B cell (primary cell): ENCODE measurements at regions not wholly inside any gene's neighbourhood (a gene's known extent, or its start where the extent isn't known, plus 50 kb on each side); places are given as distances from the start of the nearest gene placed in this dataset.
A peak's percentile ranks its signal among the peaks of the same experiment; 100 is the strongest.
"Not testable (repeated sequence)": the region's sequence is repeated elsewhere in the genome, so short reads cannot be mapped to it uniquely, and the experiment has no call there.

Experiments
- ATAC-seq: fragments of 200-7000 bp; cut with Tn5 transposase; one replicate; pipeline ENCODE4 v1.10.0; 2021; ENCODE audit warnings: low read depth, mild to moderate bottlenecking, moderate number of reproducible peaks, moderate library complexity
- CTCF ChIA-PET: fragments of 350-600 bp; sonication (Branson Sonifier 250); formaldehyde crosslinking; loops from one replicate; lab custom pipeline; 2021; ENCODE audit warnings: antibody characterized with exemption, inconsistent platforms; lab: Charles Lee
- POLR2A ChIA-PET: fragments of 350-600 bp; sonication (Branson Sonifier 250); formaldehyde crosslinking; loops from one replicate; lab custom pipeline; 2021; ENCODE audit warnings: antibody characterized with exemption; lab: Charles Lee
- DNase-seq: peaks from one replicate; pipeline ENCODE4 v3.0.0; 2013
- H2AFZ ChIP-seq: 2 replicates; pipeline ENCODE4 v1.6.1; 2012; ENCODE audit warnings: mild to moderate bottlenecking, low read depth, low read length; ENCODE audit not compliant: insufficient read depth, poor library complexity, severe bottlenecking
- H3K27ac ChIP-seq, 2 donors: 1 replicate in 1 of 2; 2 replicates in 1 of 2; pipeline ENCODE4 v1.5.1; 2012 to 2013; ENCODE audit warnings: low read length in 2 of 2, mild to moderate bottlenecking in 2 of 2, moderate library complexity in 1 of 2
- H3K27me3 ChIP-seq, 4 experiments: fragments of 200-600 bp in 1 of 4; sonication (generic) in 1 of 4; replicated peaks in 1 of 4; 1 replicate in 2 of 4; 2 replicates in 2 of 4; pipeline versions ENCODE4 v1.6.1 to v1.7.0; 2013 to 2016; ENCODE audit warnings: low read length in 3 of 4, mild to moderate bottlenecking in 2 of 4, mixed read lengths in 1 of 4, moderate library complexity in 1 of 4; ENCODE audit not compliant: insufficient read depth in 4 of 4, control insufficient read depth in 3 of 4; ENCODE audit errors: control extremely low read depth in 1 of 4
- H3K36me3 ChIP-seq, 2 experiments: replicated peaks in 1 of 2; 1 replicate in 1 of 2; 2 replicates in 1 of 2; pipeline versions ENCODE4 v1.6.1 to v1.7.1; 2013; ENCODE audit warnings: low read length in 1 of 2; ENCODE audit not compliant: insufficient read depth in 2 of 2, control insufficient read depth in 1 of 2; ENCODE audit errors: control extremely low read depth in 1 of 2, extremely low read depth in 1 of 2
- H3K4me1 ChIP-seq, 2 donors: fragments of 200-600 bp in 1 of 2; sonication (generic) in 1 of 2; 1 replicate in 1 of 2; 2 replicates in 1 of 2; pipeline versions ENCODE4 v1.5.1 to v1.6.1; 2013 to 2017; ENCODE audit warnings: low read length in 2 of 2; ENCODE audit not compliant: control insufficient read depth in 2 of 2, insufficient read depth in 2 of 2
- H3K4me2 ChIP-seq: replicated peaks from 2 replicates; pipeline ENCODE3; 2012; ENCODE audit warnings: mild to moderate bottlenecking, low read depth, low read length; ENCODE audit not compliant: poor library complexity, severe bottlenecking
- H3K4me3 ChIP-seq, 5 experiments: fragments of 200-600 bp in 1 of 5; sonication (generic) in 1 of 5; 1 replicate in 3 of 5; 2 replicates in 2 of 5; pipeline versions ENCODE4 v1.5.1 to v1.7.0; 2011 to 2016; ENCODE audit warnings: low read length in 4 of 5, mild to moderate bottlenecking in 4 of 5, low read depth in 2 of 5, control low read depth in 1 of 5, moderate library complexity in 1 of 5; ENCODE audit not compliant: insufficient read depth in 1 of 5; ENCODE audit errors: control extremely low read depth in 1 of 5, extremely low read depth in 1 of 5
- H3K79me2 ChIP-seq: fragments of 200-600 bp; sonication (generic); one replicate; pipeline ENCODE4 v1.6.0; 2016; ENCODE audit warnings: low read length; ENCODE audit not compliant: control insufficient read depth, insufficient read depth
- H3K9ac ChIP-seq: fragments of 200-600 bp; sonication (generic); 2 replicates; pipeline ENCODE4 v1.6.1; 2017; ENCODE audit warnings: mild to moderate bottlenecking, low read length, moderate library complexity
- H3K9me3 ChIP-seq, 3 donors: one replicate each; pipeline versions ENCODE4 v1.6.1 to v1.7.1; 2013; ENCODE audit warnings: low read length in 2 of 3; ENCODE audit not compliant: control insufficient read depth in 2 of 3, insufficient read depth in 1 of 3; ENCODE audit errors: control extremely low read depth in 1 of 3
- H4K20me1 ChIP-seq: 2 replicates; pipeline ENCODE4 v1.6.0; 2012; ENCODE audit warnings: mild to moderate bottlenecking, low read length; ENCODE audit not compliant: insufficient read depth, control insufficient read depth, poor library complexity, severe bottlenecking
- H3K27ac Mint-ChIP-seq: one replicate; pipeline ENCODE4 v1.8.0; 2021; ENCODE audit warnings: mixed read lengths
- H3K27me3 Mint-ChIP-seq: one replicate; pipeline ENCODE4 v1.8.0; 2021; ENCODE audit warnings: mixed read lengths
- H3K4me1 Mint-ChIP-seq: one replicate; pipeline ENCODE4 v1.8.0; 2021; ENCODE audit warnings: mixed read lengths
- H3K4me3 Mint-ChIP-seq: one replicate; pipeline ENCODE4 v1.8.0; 2021; ENCODE audit warnings: mixed read lengths
- H3K9me3 Mint-ChIP-seq: one replicate; pipeline ENCODE4 v1.8.0; 2022; ENCODE audit warnings: mixed read lengths; ENCODE audit not compliant: insufficient read depth
- CTCF ChIP-seq: fragments of 200-600 bp; IDR thresholded peaks from one replicate; pipeline ENCODE4 v1.8.0; 2022; ENCODE audit warnings: antibody characterized with exemption, mild to moderate bottlenecking
- EZH2 ChIP-seq: IDR thresholded peaks from 2 replicates; pipeline ENCODE4 v1.6.1; 2012; ENCODE audit warnings: borderline replicate concordance, low read depth, mild to moderate bottlenecking, moderate library complexity, low read length; ENCODE audit not compliant: insufficient read depth, poor library complexity, severe bottlenecking
- WGBS: methylation state at CpG from one replicate; pipeline ENCODE4 v1.1.5; 2013; ENCODE audit warnings: missing lambda C conversion rate; ENCODE audit not compliant: insufficient coverage; 5-methylcytosine and 5-hydroxymethylcytosine counted together
- intact Hi-C: fragments of 100-400 bp; cut with micrococcal nuclease; formaldehyde crosslinking; loops from one replicate; pipeline ENCODE4 v1.10.0; 2022

GRCh38 chr17:20903549-20903948 lies 139.3 kb downstream of the USP22 start:
- 60% methylated on average over 1 of the region's 1 CpG for WGBS
- H3K36me3 ChIP-seq, H3K9ac ChIP-seq, DNase-seq, H2AFZ ChIP-seq, H3K27ac ChIP-seq, ATAC-seq, H3K27me3 ChIP-seq, H3K4me2 ChIP-seq, H3K4me1 Mint-ChIP-seq, H3K79me2 ChIP-seq, H3K9me3 Mint-ChIP-seq, POLR2A ChIA-PET, H3K4me3 Mint-ChIP-seq, H3K27ac Mint-ChIP-seq, H3K9me3 ChIP-seq, H3K4me1 ChIP-seq, intact Hi-C loops, CTCF ChIA-PET, H4K20me1 ChIP-seq, H3K4me3 ChIP-seq: not testable (repeated sequence)
- peaks cover 13% of the 10 kb centered on the region for H3K27me3 Mint-ChIP-seq

GRCh38 chr17:20908313-20909267 lies 134.2 kb downstream of the USP22 start:
- Mint-ChIP-seq H3K27ac (no peak overlapping the region), H3K4me1 (peaks cover 5% of the 10 kb centered on the region), H3K4me3 (peak overlapping the region; percentile 83), H3K9me3 (no peaks in the 10 kb centered on the region), H3K27me3 (peaks cover 4% of the 10 kb centered on the region)
- ChIA-PET CTCF (interaction anchor here (1.4 kb wide), 1 partner anchor 84 kb away, joined by 3 read pairs; no protein-coding TSS in a partner anchor), POLR2A (no interaction called here)
- H4K20me1 ChIP-seq = no peaks in the 10 kb centered on the region
- peak overlapping the region; percentile 96 for H3K4me2 ChIP-seq
- no peaks in the 10 kb centered on the region for H3K36me3 ChIP-seq
- WGBS = 3% methylated on average over 32 of the region's 43 CpGs
- H3K9ac ChIP-seq = peak overlapping the region; percentile 82
- intact Hi-C loops = loop anchor here (2.0 kb wide), 1 partner anchor 84 kb away; no protein-coding TSS in a partner anchor
- peaks cover 0 to 5% of the 10 kb centered on the region in 2 donors for H3K4me1 ChIP-seq
- H3K27ac ChIP-seq = peak overlapping the region in 1 of 2 donors; percentile 45
- peak; percentile 97 for ATAC-seq
- peak; percentile 86 for DNase-seq
- H3K4me3 ChIP-seq = peak overlapping the region; percentile 7 to 80 (median 60)
- TF ChIP-seq CTCF = peak; percentile 46
- TF ChIP-seq EZH2 = no peak
- no peaks in the 10 kb centered on the region for H3K9me3 ChIP-seq
- peak overlapping the region; percentile 95 for H2AFZ ChIP-seq
- no peaks in the 10 kb centered on the region for H3K79me2 ChIP-seq
- no peaks in the 10 kb centered on the region for H3K27me3 ChIP-seq
